ENCODE measurements at regions not wholly inside any gene's neighbourhood (a gene's known extent, or its start where the extent isn't known, plus 50 kb on each side); places are given as distances from the start of the nearest gene placed in this dataset.

DNA sequence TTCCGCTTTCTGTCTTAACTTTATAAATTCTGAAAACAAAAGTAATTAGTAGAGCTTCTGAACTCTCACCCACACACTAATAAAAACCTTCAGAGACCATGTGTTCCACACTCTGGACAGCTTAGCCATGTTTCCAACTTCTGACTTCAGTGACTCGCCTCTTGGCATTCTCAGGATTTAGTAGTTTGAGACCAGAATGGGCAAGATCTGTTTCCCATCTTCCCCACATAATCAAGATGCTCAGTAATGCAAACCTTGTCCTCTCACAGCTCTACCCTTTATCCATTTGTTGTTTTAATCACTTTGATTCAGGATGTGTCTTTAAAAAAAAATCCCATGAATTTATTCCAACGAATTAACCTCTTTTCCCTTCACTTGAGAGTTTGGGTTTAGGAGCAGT, 166.6 kb upstream of the SLC24A5 start:
- no peak overlapping the region for H3K4me3 ChIP-seq (ENCODE audit: low read depth, low read length)
- TF ChIP-seq, protein P1, sequence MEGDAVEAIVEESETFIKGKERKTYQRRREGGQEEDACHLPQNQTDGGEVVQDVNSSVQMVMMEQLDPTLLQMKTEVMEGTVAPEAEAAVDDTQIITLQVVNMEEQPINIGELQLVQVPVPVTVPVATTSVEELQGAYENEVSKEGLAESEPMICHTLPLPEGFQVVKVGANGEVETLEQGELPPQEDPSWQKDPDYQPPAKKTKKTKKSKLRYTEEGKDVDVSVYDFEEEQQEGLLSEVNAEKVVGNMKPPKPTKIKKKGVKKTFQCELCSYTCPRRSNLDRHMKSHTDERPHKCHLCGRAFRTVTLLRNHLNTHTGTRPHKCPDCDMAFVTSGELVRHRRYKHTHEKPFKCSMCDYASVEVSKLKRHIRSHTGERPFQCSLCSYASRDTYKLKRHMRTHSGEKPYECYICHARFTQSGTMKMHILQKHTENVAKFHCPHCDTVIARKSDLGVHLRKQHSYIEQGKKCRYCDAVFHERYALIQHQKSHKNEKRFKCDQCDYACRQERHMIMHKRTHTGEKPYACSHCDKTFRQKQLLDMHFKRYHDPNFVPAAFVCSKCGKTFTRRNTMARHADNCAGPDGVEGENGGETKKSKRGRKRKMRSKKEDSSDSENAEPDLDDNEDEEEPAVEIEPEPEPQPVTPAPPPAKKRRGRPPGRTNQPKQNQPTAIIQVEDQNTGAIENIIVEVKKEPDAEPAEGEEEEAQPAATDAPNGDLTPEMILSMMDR (conservative IDR thresholded peaks at IDR 0.05; ENCODE audit: low read depth, low read length), result no peak
- no peak for DNase-seq (ENCODE audit: low read depth)

DNA sequence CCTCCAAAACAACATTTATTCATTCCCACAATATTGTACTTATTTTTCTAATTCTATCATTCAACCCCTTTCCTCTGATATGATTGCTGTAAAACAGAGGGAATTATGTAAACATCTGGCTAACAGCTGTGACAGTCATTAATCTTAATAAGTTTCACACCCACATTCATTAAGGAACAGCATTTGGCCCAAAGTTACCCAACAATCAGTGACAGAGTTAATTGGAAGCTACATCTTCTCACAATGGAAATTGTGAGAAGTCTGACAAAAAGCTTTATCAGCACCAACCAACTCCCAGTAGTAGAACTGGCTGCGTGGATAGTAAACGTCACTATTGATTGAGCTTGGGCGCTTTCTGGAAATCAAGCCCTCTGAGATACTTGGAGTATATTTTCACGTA, 165.8 kb upstream of the SLC24A5 start:
- TF ChIP-seq, protein P1 (conservative IDR thresholded peaks at IDR 0.05; ENCODE audit: low read depth, low read length), result no peak
- H3K4me3 ChIP-seq (ENCODE audit: low read depth, low read length), result no peak overlapping the region
- DNase-seq (ENCODE audit: low read depth), result no peak

DNA sequence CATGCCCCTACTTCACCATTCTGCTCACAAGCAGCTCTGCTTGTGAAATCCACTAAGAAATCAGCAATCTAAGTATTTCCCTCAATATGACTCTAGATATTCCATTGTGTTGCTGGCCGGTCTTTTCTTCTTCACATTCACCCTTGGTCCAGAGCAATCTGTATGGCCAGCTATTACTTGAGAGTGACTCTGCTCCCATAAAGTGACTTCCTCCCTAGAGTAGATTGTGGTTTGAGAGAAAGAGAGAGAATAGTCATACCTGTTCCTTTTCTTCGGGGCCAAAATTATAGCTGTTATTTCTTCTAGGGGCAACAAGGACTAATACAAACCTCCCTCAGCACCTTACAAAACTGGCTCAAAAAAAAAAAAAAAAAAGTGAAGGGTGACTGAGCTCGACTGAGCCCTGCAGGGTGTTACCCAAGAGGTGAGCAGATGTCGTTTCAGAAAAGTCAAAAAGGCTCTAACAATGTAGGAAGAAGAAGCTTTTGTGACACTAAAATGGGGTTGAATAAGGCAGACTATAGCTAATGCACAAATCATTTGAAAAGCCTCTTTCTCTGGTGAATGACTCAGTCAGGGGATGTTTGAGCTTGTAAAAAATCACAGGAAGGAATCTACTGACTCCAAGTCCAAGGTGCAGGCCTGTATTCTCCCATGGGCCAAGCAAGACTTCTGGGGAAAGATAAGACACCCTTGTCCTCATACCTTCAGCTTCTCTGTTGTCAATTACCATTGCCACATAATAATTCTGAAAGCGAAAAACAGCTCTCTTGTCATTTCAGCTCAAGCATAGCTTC, 161.0 kb upstream of the SLC24A5 start:
- H3K4me3 ChIP-seq (ENCODE audit: low read depth, low read length), result no peak overlapping the region
- DNase-seq (ENCODE audit: low read depth), result no peak
- TF ChIP-seq, protein P1 (conservative IDR thresholded peaks at IDR 0.05; ENCODE audit: low read depth, low read length), result no peak

DNA sequence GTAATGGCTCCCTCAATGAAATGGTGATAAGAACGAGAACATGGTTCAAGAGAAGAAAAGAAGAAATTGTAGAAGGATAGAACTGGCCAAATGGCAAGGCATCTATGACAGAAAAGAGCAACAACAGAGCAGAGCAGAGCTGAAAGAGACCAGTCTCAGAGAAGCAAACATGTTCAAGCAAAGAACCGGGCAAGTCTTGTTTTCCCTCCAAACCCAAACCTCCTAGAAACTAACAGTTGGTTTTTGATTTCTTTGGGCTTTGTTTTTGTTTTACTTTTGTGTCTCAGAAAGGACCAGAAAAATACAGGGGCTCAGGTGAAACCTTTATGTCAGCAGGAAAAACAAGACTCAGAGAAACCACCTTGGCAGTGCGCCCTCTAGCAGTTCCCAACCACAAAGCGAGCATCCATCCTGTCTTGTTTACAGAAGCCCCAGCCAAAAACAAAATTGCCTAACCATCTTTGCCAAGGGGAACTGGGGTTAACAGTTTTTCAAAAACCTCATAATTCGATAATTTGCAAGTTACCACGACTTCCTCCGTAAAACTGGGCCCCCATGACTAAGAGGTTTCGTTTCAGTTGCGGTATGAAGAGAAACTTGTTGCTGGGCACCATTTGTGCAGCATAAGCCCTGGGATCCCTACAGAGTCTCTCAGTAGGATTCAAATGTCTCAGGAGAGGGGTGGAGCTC, 159.2 kb upstream of the SLC24A5 start:
- no peak for DNase-seq (ENCODE audit: low read depth)
- TF ChIP-seq, protein P1 (conservative IDR thresholded peaks at IDR 0.05; ENCODE audit: low read depth, low read length), result no peak

DNA sequence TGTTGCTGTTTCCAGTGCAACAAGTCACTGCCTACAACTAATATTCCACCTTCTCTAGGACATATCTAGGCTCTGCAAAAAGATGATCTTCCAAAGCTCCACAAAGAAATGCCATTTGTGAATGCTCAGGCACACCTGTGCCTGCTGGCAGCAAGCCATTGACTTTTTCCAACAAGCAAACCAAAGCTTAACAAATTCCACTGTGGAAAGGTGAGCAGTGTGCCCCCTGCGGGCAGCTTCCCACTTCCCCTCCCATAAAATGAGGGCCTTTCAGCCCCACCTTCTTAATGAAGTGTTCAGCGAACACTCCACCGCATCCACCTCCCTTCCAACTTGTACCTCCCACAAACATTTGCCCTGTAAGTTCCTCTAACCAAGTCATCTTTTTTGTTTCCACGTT, 157.5 kb upstream of the SLC24A5 start:
- no peak overlapping the region for H3K4me3 ChIP-seq (ENCODE audit: low read depth, low read length)
- TF ChIP-seq, protein P1 (conservative IDR thresholded peaks at IDR 0.05; ENCODE audit: low read depth, low read length), result peak; percentile 14
- DNase-seq (ENCODE audit: low read depth), result no peak

More for the DNA sequence above, 159.2 kb upstream of the SLC24A5 start:
- no peak overlapping the region for H3K4me3 ChIP-seq (ENCODE audit: low read depth, low read length)

DNA sequence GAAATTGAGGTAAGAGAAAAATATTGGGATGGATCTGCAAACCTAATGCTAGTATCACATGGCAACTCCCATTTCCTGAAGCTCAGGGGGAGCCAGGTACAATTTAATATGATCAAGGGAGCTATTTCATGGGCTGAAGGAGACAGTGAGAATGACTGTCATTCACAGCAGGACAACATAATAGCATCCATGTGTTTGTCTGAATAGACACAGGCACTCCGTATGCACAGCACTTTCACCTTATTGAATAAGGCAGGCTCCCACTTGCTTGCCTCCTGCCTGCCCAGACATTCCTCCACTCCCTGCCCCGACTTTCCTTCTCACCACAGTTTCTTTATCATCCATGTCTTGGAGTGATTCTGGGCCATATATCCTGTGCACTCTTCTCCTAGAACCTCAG, 156.6 kb upstream of the SLC24A5 start:
- no peak overlapping the region for H3K4me3 ChIP-seq (ENCODE audit: low read depth, low read length)
- TF ChIP-seq, protein P1 (conservative IDR thresholded peaks at IDR 0.05; ENCODE audit: low read depth, low read length), result no peak
- no peak for DNase-seq (ENCODE audit: low read depth)
